Kidney (tissue), 13 donors: ENCODE measurements at regions not wholly inside any gene's neighbourhood (a gene's known extent, or its start where the extent isn't known, plus 50 kb on each side); places are given as distances from the start of the nearest gene placed in this dataset.

Source experiments
- DNase-seq, 5 donors: peaks; one replicate each; pipeline ENCODE4 v3.0.0-alpha.2; 2013 to 2020
- FAIRE-seq: peaks from 2 replicates; lab custom pipeline; 2012; peaks lifted over from hg19 to GRCh38; lab: Jason Lieb, UNC
- H3K27ac ChIP-seq, 2 donors: one replicate each; pipeline ENCODE4 v1.7.0; 2013; ENCODE audit warnings: low read depth in 2 of 2, low read length in 2 of 2, inconsistent platforms in 1 of 2
- H3K27me3 ChIP-seq: one replicate; pipeline ENCODE4 v1.7.1; 2013; ENCODE audit warnings: low read length, inconsistent platforms; ENCODE audit not compliant: control insufficient read depth, insufficient read depth
- H3K36me3 ChIP-seq, 3 donors: one replicate each; pipeline versions ENCODE4 v1.7.0 to v1.7.1; 2013; ENCODE audit warnings: low read length in 3 of 3, control low read depth in 1 of 3, inconsistent platforms in 1 of 3; ENCODE audit not compliant: insufficient read depth in 3 of 3, control insufficient read depth in 2 of 3
- H3K4me1 ChIP-seq, 3 donors: one replicate each; pipeline versions ENCODE4 v1.7.0 to v1.7.1; 2013; ENCODE audit warnings: low read length in 3 of 3, inconsistent platforms in 1 of 3, low read depth in 1 of 3; ENCODE audit not compliant: control insufficient read depth in 2 of 3, insufficient read depth in 2 of 3
- H3K4me3 ChIP-seq, 3 donors: one replicate each; pipeline versions ENCODE4 v1.7.0 to v1.8.1; 2013; ENCODE audit warnings: low read length in 3 of 3, control low read depth in 1 of 3, inconsistent platforms in 1 of 3
- H3K9ac ChIP-seq, 3 donors: one replicate each; pipeline versions ENCODE4 v1.7.0 to v1.7.1; 2013; ENCODE audit warnings: low read length in 3 of 3, control low read depth in 1 of 3, inconsistent platforms in 1 of 3
- H3K9me3 ChIP-seq, 3 donors: one replicate each; pipeline versions ENCODE4 v1.7.0 to v1.7.1; 2013; ENCODE audit warnings: low read length in 3 of 3, control low read depth in 1 of 3, inconsistent platforms in 1 of 3; ENCODE audit not compliant: control insufficient read depth in 2 of 3, insufficient read depth in 1 of 3
- intact Hi-C: fragments of 100-400 bp; cut with DNase I; formaldehyde crosslinking; loops from one replicate; pipeline ENCODE4 v1.11.1; 2022
- TF ChIP-seq, protein P1 (sequence below): IDR thresholded peaks from 3 replicates; pipeline ENCODE4 v1.5.1; 2012; ENCODE audit warnings: mild to moderate bottlenecking, moderate library complexity, borderline replicate concordance; ENCODE audit not compliant: insufficient read depth; ENCODE audit errors: extremely low read depth
- donor health status: control.
- donor health status: control.
- donor health status: control.
- donor health status: control.
- donor health status: control.
- donor health status: DM: yes; HTN: yes; CAD: no.
- donor health status: Normal renal cell carcinoma (clear cell type).

DNA sequence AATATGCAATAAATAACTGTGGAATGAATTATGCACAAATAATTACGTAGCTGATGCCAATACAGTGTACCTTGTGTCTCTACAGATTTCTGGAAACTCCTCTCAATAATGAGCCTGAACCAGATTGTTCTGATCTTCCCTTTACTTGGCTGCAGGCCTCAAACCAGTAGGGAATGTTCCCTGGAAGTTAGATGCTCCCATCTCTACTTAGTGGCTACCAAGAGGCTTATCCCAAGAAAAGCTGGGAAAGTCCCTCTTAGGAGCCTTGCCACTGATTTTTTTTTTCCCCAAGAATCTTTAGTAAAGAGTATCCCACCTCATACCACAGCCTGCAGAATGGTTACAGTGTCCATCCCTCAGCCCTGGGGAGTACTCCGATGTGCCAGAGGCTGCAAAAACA lies 702.1 kb downstream of the RFPL4B start:
- TF ChIP-seq, protein P1, sequence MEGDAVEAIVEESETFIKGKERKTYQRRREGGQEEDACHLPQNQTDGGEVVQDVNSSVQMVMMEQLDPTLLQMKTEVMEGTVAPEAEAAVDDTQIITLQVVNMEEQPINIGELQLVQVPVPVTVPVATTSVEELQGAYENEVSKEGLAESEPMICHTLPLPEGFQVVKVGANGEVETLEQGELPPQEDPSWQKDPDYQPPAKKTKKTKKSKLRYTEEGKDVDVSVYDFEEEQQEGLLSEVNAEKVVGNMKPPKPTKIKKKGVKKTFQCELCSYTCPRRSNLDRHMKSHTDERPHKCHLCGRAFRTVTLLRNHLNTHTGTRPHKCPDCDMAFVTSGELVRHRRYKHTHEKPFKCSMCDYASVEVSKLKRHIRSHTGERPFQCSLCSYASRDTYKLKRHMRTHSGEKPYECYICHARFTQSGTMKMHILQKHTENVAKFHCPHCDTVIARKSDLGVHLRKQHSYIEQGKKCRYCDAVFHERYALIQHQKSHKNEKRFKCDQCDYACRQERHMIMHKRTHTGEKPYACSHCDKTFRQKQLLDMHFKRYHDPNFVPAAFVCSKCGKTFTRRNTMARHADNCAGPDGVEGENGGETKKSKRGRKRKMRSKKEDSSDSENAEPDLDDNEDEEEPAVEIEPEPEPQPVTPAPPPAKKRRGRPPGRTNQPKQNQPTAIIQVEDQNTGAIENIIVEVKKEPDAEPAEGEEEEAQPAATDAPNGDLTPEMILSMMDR = no peak
- H3K4me3 ChIP-seq = no peak overlapping the region
- H3K27me3 ChIP-seq = no peaks in the 10 kb centered on the region
- no peak overlapping the region for H3K9ac ChIP-seq
- no peaks in the 10 kb centered on the region for H3K36me3 ChIP-seq
- no peak overlapping the region for H3K27ac ChIP-seq
- no peak for FAIRE-seq
- no peak for DNase-seq
- H3K9me3 ChIP-seq = no peaks in the 10 kb centered on the region
- no peaks in the 10 kb centered on the region for H3K4me1 ChIP-seq
- intact Hi-C loops = no loop called here

DNA sequence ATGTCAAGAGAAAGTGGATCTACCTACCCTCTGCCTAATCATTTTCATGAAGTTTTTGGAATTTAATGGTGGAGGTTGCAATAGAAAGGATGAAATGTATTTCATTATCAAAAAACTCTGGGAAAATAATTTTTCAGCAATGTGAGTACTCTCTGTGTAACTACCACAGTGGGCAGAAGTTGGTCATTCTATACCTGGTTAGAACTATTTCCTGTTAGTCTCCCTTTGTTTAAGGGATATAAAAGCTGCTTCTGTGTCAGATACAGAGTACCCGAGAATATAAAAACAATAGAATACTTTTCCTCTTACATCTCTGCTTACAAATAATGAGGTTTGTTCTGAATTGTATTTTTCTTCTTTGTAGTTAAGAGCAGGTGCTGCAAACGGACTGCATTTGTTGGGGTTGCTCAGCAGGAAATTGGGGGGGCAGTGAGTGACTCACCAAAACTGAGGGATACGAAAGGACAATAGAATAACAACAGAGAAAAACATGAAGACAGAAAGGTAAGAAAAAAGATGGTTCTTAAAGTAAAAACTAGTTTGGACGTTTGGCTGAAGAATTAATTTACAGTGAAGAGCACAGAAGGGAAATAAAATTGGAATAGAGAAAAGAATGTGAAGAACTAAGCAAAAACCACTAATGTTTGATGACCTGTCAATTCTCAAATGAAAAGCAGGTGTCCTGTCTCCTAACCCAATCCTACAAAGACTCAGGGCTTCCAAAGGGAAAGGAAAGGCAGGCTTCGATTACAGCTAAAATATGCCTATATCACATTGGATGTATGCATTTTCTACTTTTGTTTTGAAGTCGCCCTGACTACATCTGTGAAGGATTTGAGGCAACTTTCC lies 703.1 kb downstream of the RFPL4B start:
- Histone ChIP-seq H3K27ac (no peak overlapping the region), H3K27me3 (no peaks in the 10 kb centered on the region)
- TF ChIP-seq, protein P1 = no peak

DNA sequence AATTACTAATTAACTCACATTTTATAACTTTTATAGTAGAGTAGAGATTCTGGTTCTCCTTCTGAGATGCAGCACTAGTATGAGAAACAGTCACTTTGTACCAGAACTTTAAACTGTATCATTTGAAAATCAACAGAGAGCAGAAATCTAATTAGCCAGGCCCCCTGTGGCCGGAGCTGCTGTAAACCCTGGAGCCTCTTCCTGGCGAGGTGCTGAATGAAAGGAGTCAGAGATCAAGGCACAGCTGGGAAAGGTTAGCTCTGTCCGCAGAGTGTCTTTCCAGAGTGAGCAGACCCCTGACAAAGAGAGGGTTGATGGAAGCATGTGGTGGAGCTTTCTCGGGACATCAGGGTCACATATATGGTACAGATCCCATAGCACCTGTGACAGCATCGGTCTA lies 703.8 kb downstream of the RFPL4B start:
- Histone ChIP-seq H3K27me3 (no peaks in the 10 kb centered on the region), H3K9me3 (no peaks in the 10 kb centered on the region), H3K4me3 (no peak overlapping the region), H3K9ac (no peak overlapping the region), H3K36me3 (no peaks in the 10 kb centered on the region), H3K27ac (no peak overlapping the region), H3K4me1 (no peaks in the 10 kb centered on the region)
- FAIRE-seq = no peak
- TF ChIP-seq, protein P1 = no peak
- peak in 1 of 5 donors; percentile 12 for DNase-seq
- intact Hi-C loops = no loop called here

More for the DNA sequence above, 703.1 kb downstream of the RFPL4B start:
- intact Hi-C loops = no loop called here
- no peaks in the 10 kb centered on the region for H3K36me3 ChIP-seq
- H3K4me1 ChIP-seq = no peaks in the 10 kb centered on the region
- H3K4me3 ChIP-seq = no peak overlapping the region
- FAIRE-seq (no peak), DNase-seq (no peak)
- H3K9me3 ChIP-seq = no peaks in the 10 kb centered on the region
- no peak overlapping the region for H3K9ac ChIP-seq
